Osteocyte (in vitro differentiated cells): ENCODE measurements at regions not wholly inside any gene's neighbourhood (a gene's known extent, or its start where the extent isn't known, plus 50 kb on each side); places are given as distances from the start of the nearest gene placed in this dataset.

Experiments used
- DNase-seq: peaks from one replicate; pipeline ENCODE4 v3.0.0; 2021; ENCODE audit warnings: mixed read lengths; ENCODE audit not compliant: unreplicated experiment; ENCODE audit errors: extremely low spot score
- H3K27ac Mint-ChIP-seq: one replicate; pipeline ENCODE4 v1.8.0; 2021; ENCODE audit warnings: mild to moderate bottlenecking, mixed read lengths; ENCODE audit not compliant: unreplicated experiment
- H3K27me3 Mint-ChIP-seq: one replicate; pipeline ENCODE4 v1.8.0; 2021; ENCODE audit warnings: mixed read lengths; ENCODE audit not compliant: unreplicated experiment
- H3K36me3 Mint-ChIP-seq: one replicate; pipeline ENCODE4 v1.8.0; 2021; ENCODE audit warnings: mixed read lengths; ENCODE audit not compliant: unreplicated experiment
- H3K4me1 Mint-ChIP-seq: one replicate; pipeline ENCODE4 v1.8.0; 2021; ENCODE audit warnings: mixed read lengths; ENCODE audit not compliant: unreplicated experiment
- H3K4me3 Mint-ChIP-seq: one replicate; pipeline ENCODE4 v1.8.0; 2021; ENCODE audit warnings: mild to moderate bottlenecking, moderate library complexity, mixed read lengths; ENCODE audit not compliant: unreplicated experiment
- H3K9me3 Mint-ChIP-seq: one replicate; pipeline ENCODE4 v1.8.0; 2021; ENCODE audit warnings: mixed read lengths; ENCODE audit not compliant: unreplicated experiment
- TF ChIP-seq, protein P1 (sequence below): fragments of 200-600 bp; sonication (generic); IDR thresholded peaks from 2 replicates; pipeline ENCODE4 v1.5.0; 2021; ENCODE audit warnings: antibody characterized with exemption, mild to moderate bottlenecking, moderate library complexity

DNA sequence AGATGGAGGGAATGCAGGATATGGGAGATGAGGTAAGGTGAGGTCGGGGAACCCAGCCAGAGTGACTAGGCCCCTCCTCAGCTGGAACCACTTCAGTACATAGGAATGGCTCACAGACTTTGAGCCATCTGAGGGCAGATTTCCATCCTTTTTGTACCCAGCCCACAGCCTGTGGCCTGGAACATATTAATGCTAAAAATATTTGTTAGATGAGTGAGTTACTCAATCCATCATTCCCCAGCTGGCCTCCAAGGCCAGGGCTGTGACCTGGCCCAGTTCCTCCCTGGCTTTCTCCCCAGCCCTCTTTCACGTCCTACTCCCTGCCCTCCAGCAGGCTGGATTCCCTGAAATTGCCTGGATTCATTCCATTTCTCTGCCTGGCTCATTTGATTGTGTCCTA lies 57.2 kb upstream of the PRDM11 start:
- peak; percentile 89 for DNase-seq
- peak overlapping the region; percentile 96 for H3K27ac Mint-ChIP-seq
- H3K9me3 Mint-ChIP-seq = no peaks in the 10 kb centered on the region
- no peaks in the 10 kb centered on the region for H3K36me3 Mint-ChIP-seq
- no peaks in the 10 kb centered on the region for H3K27me3 Mint-ChIP-seq
- TF ChIP-seq, protein P1, sequence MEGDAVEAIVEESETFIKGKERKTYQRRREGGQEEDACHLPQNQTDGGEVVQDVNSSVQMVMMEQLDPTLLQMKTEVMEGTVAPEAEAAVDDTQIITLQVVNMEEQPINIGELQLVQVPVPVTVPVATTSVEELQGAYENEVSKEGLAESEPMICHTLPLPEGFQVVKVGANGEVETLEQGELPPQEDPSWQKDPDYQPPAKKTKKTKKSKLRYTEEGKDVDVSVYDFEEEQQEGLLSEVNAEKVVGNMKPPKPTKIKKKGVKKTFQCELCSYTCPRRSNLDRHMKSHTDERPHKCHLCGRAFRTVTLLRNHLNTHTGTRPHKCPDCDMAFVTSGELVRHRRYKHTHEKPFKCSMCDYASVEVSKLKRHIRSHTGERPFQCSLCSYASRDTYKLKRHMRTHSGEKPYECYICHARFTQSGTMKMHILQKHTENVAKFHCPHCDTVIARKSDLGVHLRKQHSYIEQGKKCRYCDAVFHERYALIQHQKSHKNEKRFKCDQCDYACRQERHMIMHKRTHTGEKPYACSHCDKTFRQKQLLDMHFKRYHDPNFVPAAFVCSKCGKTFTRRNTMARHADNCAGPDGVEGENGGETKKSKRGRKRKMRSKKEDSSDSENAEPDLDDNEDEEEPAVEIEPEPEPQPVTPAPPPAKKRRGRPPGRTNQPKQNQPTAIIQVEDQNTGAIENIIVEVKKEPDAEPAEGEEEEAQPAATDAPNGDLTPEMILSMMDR = no peak
- no peak overlapping the region for H3K4me3 Mint-ChIP-seq
- peaks cover 89% of the 10 kb centered on the region for H3K4me1 Mint-ChIP-seq

DNA sequence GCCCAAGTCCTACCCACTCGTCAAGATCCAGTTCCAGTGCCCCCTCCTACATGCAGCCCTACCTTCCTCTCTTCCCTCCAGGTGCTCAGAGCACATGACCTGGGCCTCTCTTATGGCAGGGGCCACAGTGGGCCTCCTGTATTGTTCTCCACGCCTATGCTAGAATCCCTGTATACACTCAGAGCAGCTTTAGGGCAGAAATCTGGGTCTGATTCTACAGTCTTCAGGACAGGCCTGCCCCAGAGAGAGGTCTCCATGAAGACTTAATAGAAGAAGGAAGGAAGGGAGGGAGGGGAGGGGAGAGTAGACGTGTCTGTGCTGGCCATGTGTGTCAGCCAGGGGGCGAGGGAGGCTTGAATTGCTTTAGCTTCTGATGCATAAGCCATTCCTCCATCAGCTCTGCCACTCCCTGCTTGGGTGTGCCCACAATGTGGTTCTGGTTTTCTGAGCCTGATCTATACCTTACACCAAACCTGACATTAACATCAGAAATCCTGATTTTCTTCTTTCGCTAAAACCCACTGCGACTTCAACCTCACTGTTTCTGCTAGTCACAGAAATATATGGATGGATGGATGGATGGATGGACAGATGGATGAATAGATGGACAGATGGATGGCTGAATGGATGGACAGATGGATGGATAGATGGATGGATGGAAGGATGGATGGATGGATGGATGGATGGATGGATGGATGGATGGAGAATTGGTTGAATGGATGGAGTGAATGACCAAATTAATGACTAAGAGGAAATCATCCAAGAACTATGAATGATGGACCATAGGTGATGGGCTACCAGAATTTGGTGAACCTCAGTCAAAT lies 56.6 kb upstream of the PRDM11 start:
- H3K4me3 Mint-ChIP-seq = no peak overlapping the region
- peaks cover 89% of the 10 kb centered on the region for H3K4me1 Mint-ChIP-seq
- TF ChIP-seq, protein P1 = peak; percentile 56
- DNase-seq = no peak
- no peaks in the 10 kb centered on the region for H3K9me3 Mint-ChIP-seq
- no peaks in the 10 kb centered on the region for H3K27me3 Mint-ChIP-seq
- H3K27ac Mint-ChIP-seq = peak overlapping the region; percentile 96
- H3K36me3 Mint-ChIP-seq = no peaks in the 10 kb centered on the region

DNA sequence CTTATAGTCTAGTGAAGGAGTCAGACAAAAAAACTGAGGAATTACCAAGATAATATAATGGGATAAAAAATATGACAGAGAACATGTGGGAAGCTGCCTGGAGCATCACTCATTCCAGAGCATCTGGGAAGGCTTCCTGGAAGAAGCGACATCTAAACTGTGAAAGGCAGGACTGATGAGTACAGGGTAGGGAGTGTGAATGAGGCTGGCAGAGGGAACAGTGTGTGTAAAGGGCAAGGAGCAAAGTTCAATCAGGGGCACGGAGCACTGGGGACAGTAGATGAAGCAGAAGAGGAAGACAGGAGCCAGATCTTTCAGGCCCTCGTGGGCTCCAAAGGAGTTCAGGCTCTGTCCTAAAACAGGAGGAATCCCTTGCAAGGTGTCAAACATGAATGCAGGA lies 55.8 kb upstream of the PRDM11 start:
- TF ChIP-seq, protein P1 = no peak
- peak overlapping the region; percentile 96 for H3K27ac Mint-ChIP-seq
- H3K4me3 Mint-ChIP-seq = no peak overlapping the region
- peaks cover 84% of the 10 kb centered on the region for H3K4me1 Mint-ChIP-seq
- H3K36me3 Mint-ChIP-seq = no peaks in the 10 kb centered on the region
- no peaks in the 10 kb centered on the region for H3K27me3 Mint-ChIP-seq
- DNase-seq = no peak
- H3K9me3 Mint-ChIP-seq = no peaks in the 10 kb centered on the region

DNA sequence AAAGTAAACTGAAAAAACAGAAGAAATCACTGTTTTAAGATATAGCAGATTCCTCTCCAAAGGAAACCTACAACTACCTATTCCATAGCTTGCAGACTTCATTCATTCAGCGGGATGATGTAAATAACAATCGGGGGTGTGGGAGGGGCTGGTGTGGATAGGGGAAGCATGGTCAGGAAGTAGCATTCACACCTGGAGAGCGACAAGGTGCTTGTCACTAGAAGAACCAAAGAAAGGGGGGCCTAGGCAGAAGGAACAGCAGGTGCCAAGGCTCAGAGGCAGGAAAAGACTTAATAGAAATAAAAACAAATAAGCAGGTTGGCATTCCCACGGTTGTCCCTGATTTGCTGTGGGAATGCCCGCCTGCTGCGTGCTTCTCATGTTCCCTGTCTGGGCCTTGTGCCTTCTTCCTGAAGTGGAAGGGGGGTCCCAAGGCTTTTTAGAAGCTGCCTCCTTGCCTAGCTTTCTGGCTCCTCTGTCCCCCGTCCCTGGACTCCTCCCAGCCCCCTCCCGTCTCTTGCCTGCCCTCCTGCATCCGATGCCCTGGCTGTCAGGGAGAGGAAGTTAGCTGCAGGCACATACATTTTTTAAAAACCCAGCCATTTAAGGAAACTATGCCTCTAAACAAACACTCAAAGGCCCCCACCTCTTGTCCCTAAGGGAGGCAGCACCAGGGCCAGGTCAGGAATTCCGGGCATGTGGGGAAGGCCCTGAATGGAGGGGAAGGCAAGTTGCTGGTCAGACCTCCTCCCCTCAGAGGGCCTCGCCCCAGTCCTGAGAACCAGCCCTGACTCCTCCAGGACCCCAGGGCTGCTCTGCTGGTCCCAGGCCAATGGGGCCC lies 54.7 kb upstream of the PRDM11 start:
- Mint-ChIP-seq H3K4me1 (peaks cover 72% of the 10 kb centered on the region), H3K9me3 (no peaks in the 10 kb centered on the region), H3K27me3 (peaks cover 4% of the 10 kb centered on the region), H3K36me3 (no peaks in the 10 kb centered on the region), H3K27ac (peak overlapping the region; percentile 88), H3K4me3 (peak overlapping the region; percentile 27)
- DNase-seq = no peak
- TF ChIP-seq, protein P1 = no peak

DNA sequence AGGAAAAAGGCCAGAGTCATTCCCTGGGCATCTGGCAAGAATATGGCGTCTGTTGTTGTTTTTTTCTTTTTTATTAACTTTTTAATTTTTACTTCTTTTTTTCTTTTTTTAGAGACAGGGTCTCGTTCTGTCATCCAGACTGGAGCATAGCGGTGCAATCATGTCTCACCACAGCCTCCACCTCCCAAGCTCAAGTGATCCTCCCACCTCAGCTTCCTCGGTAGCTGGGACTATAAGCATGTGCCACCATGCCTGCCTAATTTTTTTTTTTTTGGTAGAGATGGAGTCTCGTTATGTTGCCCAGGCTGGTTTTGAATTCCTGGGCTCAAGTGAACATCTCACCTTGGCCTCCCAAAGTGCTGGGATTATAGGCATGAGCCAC lies 54.0 kb upstream of the PRDM11 start:
- Mint-ChIP-seq H3K27ac (peak overlapping the region; percentile 88), H3K9me3 (no peaks in the 10 kb centered on the region), H3K27me3 (peaks cover 4% of the 10 kb centered on the region), H3K4me1 (peaks cover 66% of the 10 kb centered on the region), H3K36me3 (no peaks in the 10 kb centered on the region), H3K4me3 (peak overlapping the region; percentile 27)
- TF ChIP-seq, protein P1 = no peak
- DNase-seq = no peak
